Stimulated activated CD8-positive, alpha-beta memory T cell treated with anti-CD3 and anti-CD28 coated beads, Interleukin-15, amount 100 ng/mL, for 48 hours (primary cell): ENCODE measurements at regions not wholly inside any gene's neighbourhood (a gene's known extent, or its start where the extent isn't known, plus 50 kb on each side); places are given as distances from the start of the nearest gene placed in this dataset.
A peak's percentile ranks its signal among the peaks of the same experiment; 100 is the strongest.
"Not testable (repeated sequence)": the region's sequence is repeated elsewhere in the genome, so short reads cannot be mapped to it uniquely, and the experiment has no call there.

Experiments used
- DNase-seq, 2 donors: peaks; one replicate each; pipeline ENCODE4 v3.0.0-alpha.2; 2020; ENCODE audit warnings: low read depth in 2 of 2

DNA sequence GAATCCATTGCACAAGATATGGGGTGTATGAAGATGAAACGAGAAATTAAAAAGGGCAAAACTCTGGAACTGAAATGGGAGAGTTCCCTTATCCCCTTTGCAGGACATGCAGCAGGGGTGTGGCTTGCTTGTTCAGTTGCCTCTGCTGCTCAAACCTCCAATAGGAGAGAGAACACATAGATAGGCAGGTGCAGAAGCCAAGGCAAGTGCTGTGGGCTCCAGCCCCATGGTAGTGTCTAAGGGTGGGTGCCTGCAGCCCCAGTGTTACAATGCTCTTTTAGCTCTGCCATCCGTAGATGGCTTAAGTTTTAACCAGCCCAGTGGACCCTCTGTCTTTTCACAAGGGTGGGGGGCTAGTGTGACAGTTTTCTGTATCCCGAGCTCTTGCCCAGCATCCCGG is 69.7 kb downstream of the CMAS start:
- DNase-seq = no peak

DNA sequence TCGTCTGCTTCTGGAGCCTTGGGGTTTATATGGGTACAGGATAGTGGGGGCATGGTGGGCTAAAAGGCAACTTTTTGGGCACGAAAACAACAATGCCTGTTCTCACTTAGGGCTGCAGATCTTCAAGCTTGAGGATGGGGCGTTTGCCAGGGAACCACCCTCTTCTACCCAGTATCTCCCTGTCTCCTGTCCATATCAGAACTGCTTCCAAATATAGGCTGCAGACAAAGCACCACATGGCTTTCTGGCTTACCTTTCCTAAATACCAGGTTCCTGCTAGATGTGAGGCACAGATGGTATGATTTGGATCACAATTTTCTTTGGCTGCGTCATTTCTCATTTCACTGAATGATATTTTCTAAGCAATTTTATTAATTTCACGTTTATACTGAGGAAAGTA is 70.4 kb downstream of the CMAS start:
- no peak for DNase-seq

DNA sequence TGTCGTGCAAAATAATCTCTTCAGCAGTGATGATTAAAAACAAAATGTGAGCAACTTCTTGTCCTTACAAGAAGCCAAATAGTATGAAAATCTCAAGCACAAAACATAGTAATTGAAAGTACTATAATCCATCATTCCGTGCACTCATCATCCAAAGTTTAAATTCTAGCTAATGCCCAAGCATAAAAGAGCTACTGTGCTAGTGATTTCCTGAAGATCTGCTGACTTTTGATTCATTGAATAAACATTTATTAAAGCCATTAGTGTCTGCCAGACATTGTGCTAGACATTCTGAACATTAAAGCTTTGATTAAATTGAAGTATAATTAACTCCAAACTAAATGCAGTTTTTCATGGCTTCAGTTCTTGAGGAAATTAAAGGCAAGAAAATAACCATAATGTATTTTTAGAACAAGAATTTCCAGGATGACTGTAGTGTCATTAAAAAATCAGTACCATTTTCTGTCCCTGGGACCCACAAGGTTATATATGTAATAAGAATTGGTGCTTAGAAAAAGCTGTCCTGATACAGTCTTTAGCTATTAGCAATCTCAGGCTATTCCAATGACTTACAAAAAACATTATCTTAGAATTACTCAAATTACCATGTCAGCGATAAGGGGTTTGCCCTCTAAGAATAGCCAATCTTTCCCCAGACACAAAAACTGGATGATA is 71.7 kb downstream of the CMAS start:
- DNase-seq = no peak

DNA sequence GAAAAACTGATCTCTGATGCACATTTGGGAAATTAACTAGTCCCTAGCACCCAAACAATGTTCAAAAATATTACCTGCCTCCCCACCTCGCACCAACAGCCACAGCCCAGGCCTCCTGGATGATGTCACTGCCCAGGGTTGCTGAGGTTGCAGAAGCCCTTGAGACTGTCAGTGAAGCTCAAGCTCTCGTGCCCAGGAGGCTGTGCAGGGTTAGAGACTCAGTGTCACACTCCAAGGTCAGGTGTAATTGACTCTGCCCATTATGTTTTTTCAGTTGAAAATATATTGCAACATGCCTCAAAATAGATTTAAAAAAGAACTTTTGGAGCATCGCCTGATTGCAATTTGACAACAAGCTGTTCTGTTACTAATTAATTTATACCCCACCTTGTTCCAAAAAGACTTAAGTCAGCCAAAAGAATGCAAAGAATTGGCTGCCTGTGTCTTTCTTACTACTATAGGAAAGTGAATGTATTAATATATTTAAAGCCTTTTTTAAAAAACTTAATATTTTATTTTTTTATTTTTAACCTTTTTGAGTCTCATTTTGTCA is 72.3 kb downstream of the CMAS start:
- DNase-seq = no peak

DNA sequence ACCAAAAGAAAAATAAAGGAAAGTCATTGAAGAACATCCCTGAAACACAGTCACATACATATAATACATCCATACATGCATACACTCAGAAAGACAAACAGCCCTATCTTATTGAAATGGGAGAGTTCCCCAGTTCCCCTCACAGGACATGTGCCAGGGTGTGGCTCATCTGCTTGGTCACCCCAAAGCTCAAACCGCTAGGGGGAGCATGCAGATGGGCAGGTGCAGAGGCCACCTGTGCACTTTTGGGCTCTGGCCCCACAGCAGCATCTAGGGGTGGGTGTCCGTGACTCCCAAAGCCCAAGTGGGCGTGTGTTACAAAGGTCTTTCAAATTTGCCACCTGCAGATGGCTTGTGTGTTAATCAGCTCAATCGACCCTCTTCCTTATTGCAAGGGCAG is 75.2 kb downstream of the CMAS start:
- peak; percentile 7 to 15 for DNase-seq

DNA sequence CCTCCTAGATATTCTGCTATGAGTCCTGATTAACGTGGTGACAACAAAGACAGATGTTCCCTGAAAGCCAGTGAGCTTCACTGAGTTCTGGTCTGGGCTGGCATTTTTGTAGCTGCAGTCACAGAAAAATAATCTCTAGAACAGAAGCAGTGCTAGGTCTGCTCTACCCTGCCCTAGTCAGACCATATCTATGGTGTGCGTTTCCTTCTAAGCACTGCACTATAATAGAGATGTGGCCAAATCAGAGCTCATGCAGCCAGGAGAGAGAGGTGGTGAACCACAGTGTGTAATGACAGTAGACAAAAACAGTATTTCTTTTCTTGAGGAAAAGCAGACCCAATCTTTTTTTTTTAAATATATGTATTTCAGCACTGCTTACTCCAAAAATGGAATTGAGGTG is 76.3 kb downstream of the CMAS start:
- DNase-seq = no peak

DNA sequence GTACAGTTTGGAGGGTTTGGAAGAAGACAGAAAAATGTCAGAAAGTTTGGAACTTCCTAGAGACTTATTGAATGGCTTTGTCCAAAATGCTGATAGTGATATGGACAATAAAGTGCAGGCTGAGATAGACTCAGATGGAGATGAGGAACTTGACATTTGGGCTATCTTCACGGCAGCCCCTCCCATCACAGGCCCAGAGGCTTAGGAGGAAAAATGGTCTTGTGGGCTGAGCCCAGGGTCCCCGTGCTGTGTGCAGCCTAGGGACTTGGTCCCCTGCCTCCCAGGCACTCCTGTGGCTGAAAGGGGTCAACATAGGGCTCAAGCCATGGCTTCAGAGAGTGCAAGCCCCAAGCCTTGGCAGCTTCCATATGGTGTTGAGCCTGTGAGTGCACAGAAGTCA is 79.0 kb downstream of the CMAS start:
- DNase-seq = no peak

DNA sequence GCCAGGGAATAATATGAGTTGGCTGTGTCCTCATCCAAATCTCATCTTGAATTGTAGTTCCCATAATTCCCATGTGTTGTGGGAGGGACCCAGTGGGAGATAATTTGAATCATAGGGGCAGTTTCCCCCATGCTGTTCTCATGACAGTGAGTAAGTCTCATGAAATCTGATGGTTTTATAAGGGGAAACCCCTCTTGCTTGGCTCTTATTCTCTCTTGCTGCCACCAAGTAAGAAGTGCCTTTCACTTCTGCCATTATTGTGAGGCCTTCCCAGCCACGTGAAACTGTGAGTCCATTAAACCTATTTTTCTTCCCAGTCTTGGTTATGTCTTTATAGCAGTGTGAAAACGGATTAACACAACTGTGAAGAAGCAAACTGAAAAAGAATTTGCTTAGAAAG is 80.1 kb downstream of the CMAS start:
- DNase-seq = not testable (repeated sequence)

DNA sequence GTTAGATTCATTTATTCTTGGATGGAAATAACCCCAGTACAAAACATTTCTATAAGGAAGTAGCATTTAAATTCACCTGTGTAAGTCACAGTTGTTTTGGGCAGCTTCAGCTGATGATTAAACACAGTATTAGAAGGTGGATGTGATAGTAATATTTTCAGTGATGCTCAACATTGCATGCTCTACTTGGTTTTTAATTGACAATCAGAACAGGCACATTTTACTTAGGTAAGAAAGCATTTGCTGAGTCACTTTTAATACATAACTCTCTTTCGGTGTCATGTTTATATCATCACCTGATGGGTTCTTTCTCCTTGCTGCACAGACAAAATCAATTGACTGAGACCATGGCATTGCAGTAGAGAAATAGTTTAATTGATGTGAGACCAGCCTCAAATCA is 80.7 kb downstream of the CMAS start:
- no peak for DNase-seq

DNA sequence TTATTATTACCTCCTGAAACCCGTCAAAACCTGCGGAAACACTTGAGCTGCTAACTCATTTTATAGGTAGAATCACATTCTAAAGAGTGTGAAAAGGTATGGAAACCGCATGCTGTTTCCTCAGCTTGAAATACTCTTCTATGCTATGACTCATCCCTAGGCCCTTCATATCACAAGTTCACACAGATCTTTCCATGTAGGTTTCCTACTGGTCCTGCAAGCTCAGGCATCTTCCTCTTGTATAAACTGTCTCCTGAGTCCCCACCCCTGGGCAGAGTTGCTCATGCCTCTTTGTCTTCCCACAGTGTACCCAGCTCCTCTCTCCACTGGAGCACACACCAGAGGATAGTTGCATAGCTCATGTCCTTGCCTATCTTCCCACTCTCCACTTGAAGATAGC is 84.7 kb downstream of the CMAS start:
- DNase-seq = no peak

DNA sequence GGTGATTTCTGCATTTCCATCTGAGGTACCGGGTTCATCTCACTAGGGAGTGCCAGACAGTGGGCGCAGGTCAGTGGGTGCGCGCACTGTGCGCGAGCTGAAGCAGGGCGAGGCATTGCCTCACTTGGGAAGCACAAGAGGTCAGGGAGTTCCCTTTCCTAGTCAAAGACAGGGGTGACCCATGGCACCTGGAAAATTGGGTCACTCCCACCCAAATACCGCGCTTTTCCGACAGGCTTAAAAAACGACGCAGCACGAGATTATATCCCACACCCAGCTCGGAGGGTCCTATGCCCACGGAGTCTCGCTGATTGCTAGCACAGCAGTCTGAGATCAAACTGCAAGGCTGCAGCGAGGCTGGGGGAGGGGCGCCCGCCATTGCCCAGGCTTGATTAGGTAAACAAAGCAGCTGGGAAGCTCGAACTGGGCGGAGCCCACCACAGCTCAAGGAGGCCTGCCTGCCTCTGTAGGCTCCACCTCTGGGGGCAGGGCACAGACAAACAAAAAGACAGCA is 90.6 kb downstream of the CMAS start:
- DNase-seq = not testable (repeated sequence)
